ENCODE measurements at regions not wholly inside any gene's neighbourhood (a gene's known extent, or its start where the extent isn't known, plus 50 kb on each side); places are given as distances from the start of the nearest gene placed in this dataset.

DNA sequence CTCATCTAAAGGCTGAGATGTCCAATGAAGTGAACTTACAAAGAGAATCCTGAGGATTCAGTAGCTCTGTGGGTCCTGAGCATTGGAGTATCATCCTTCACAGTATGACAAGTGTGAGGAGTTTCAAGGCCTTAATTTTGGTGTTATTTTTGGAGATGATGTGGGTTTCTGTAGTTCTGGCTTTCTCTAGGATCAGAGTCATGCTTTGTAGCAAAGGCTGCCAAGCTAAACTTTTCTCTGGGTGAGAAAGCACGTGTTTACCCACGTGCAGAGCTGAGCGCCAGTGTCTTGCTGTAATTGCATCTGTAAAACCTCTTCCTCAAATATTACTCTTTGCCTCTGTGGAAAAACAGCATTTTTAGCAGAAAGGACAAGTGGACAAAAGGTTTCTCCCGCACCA lies 387.8 kb upstream of the LYPLAL1 start:
- Histone ChIP-seq H3K9me2 (ENCODE audit: insufficient read depth, low read length) (no peaks in the 10 kb centered on the region), H3K27ac (ENCODE audit: low read depth, low read length, poor library complexity, severe bottlenecking) (no peak overlapping the region), H3K9me3 (ENCODE audit: low read length) (no peaks in the 10 kb centered on the region), H2AFZ (ENCODE audit: low read length) (no peak overlapping the region), H3K4me2 (ENCODE audit: low read length) (no peak overlapping the region), H3K79me2 (ENCODE audit: insufficient read depth, low read depth, low read length) (no peaks in the 10 kb centered on the region), H3K36me3 (ENCODE audit: insufficient read depth, low read length) (no peaks in the 10 kb centered on the region), H4K20me1 (ENCODE audit: insufficient read depth, low read length) (no peaks in the 10 kb centered on the region), H3K4me3 (ENCODE audit: low read depth, low read length, poor library complexity, severe bottlenecking) (no peak overlapping the region), H3K4me1 (ENCODE audit: insufficient read depth, low read length, poor library complexity, severe bottlenecking) (no peaks in the 10 kb centered on the region)
- ChIA-PET CTCF (ENCODE audit: unreplicated experiment) (no interaction called here), POLR2A (no interaction called here)
- no peak for DNase-seq (ENCODE audit: low spot score)
- no TSS peak for BruUV-seq (replicated peaks)
- TF ChIP-seq EZH2phosphoT487 (IDR thresholded peaks at IDR 0.05; ENCODE audit: borderline replicate concordance, low read depth, low read length) = no peak
- TF ChIP-seq, protein P1, sequence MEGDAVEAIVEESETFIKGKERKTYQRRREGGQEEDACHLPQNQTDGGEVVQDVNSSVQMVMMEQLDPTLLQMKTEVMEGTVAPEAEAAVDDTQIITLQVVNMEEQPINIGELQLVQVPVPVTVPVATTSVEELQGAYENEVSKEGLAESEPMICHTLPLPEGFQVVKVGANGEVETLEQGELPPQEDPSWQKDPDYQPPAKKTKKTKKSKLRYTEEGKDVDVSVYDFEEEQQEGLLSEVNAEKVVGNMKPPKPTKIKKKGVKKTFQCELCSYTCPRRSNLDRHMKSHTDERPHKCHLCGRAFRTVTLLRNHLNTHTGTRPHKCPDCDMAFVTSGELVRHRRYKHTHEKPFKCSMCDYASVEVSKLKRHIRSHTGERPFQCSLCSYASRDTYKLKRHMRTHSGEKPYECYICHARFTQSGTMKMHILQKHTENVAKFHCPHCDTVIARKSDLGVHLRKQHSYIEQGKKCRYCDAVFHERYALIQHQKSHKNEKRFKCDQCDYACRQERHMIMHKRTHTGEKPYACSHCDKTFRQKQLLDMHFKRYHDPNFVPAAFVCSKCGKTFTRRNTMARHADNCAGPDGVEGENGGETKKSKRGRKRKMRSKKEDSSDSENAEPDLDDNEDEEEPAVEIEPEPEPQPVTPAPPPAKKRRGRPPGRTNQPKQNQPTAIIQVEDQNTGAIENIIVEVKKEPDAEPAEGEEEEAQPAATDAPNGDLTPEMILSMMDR (conservative IDR thresholded peaks at IDR 0.05; ENCODE audit: low read length) = no peak
- intact Hi-C loops (cut with micrococcal nuclease; ENCODE audit: unreplicated experiment) = no loop called here

GRCh38 chr1:218787826-218788225 lies 385.9 kb upstream of the LYPLAL1 start:
- H3K9me3 ChIP-seq (ENCODE audit: low read length) = no peaks in the 10 kb centered on the region
- BruUV-seq (replicated peaks) = no TSS peak
- DNase-seq (ENCODE audit: low spot score) = no peak
- no peaks in the 10 kb centered on the region for H3K9me2 ChIP-seq (ENCODE audit: insufficient read depth, low read length)
- H4K20me1 ChIP-seq (ENCODE audit: insufficient read depth, low read length) = no peaks in the 10 kb centered on the region
- intact Hi-C loops (cut with micrococcal nuclease; ENCODE audit: unreplicated experiment) = no loop called here
- POLR2A ChIA-PET = no interaction called here
- no peak overlapping the region for H2AFZ ChIP-seq (ENCODE audit: low read length)
- no peaks in the 10 kb centered on the region for H3K79me2 ChIP-seq (ENCODE audit: insufficient read depth, low read depth, low read length)
- H3K4me1 ChIP-seq (ENCODE audit: insufficient read depth, low read length, poor library complexity, severe bottlenecking) = no peaks in the 10 kb centered on the region
- H3K36me3 ChIP-seq (ENCODE audit: insufficient read depth, low read length) = no peaks in the 10 kb centered on the region
- H3K4me2 ChIP-seq (ENCODE audit: low read length) = no peak overlapping the region
- no peak overlapping the region for H3K27ac ChIP-seq (ENCODE audit: low read depth, low read length, poor library complexity, severe bottlenecking)
- H3K4me3 ChIP-seq (ENCODE audit: low read depth, low read length, poor library complexity, severe bottlenecking) = no peak overlapping the region
- CTCF ChIA-PET (ENCODE audit: unreplicated experiment) = no interaction called here
- TF ChIP-seq, protein P1 (conservative IDR thresholded peaks at IDR 0.05; ENCODE audit: low read length) = no peak
- TF ChIP-seq EZH2phosphoT487 (IDR thresholded peaks at IDR 0.05; ENCODE audit: borderline replicate concordance, low read depth, low read length) = no peak

DNA sequence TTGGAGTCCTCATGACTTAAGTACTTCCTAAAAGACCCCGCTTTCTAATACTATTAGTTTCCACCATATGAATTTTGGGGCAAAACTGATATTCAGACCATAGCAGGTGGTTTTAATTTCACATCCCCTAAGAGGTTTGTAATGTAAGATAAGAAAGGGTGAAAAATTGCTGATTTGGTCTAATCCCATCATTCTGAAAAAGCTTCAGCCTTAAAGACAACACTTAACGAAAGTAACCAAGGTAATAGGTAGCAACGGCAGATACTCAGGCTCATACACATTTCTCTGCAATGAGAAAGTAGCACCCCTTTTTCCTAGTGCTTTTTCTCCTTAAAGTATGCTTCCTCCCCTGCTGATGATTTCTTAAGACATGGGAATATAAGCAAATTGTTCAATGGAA lies 376.9 kb upstream of the LYPLAL1 start:
- no peak for DNase-seq (ENCODE audit: low spot score)
- ChIA-PET POLR2A (no interaction called here), CTCF (ENCODE audit: unreplicated experiment) (no interaction called here)
- no peaks in the 10 kb centered on the region for H3K9me2 ChIP-seq (ENCODE audit: insufficient read depth, low read length)
- no peaks in the 10 kb centered on the region for H3K9me3 ChIP-seq (ENCODE audit: low read length)
- H3K27ac ChIP-seq (ENCODE audit: low read depth, low read length, poor library complexity, severe bottlenecking) = no peak overlapping the region
- no peaks in the 10 kb centered on the region for H3K79me2 ChIP-seq (ENCODE audit: insufficient read depth, low read depth, low read length)
- H3K4me2 ChIP-seq (ENCODE audit: low read length) = no peak overlapping the region
- H3K4me1 ChIP-seq (ENCODE audit: insufficient read depth, low read length, poor library complexity, severe bottlenecking) = no peaks in the 10 kb centered on the region
- H3K36me3 ChIP-seq (ENCODE audit: insufficient read depth, low read length) = no peaks in the 10 kb centered on the region
- no peak overlapping the region for H2AFZ ChIP-seq (ENCODE audit: low read length)
- intact Hi-C loops (cut with micrococcal nuclease; ENCODE audit: unreplicated experiment) = no loop called here
- TF ChIP-seq, protein P1 (conservative IDR thresholded peaks at IDR 0.05; ENCODE audit: low read length) = no peak
- no peak for TF ChIP-seq EZH2phosphoT487 (IDR thresholded peaks at IDR 0.05; ENCODE audit: borderline replicate concordance, low read depth, low read length)
- no peaks in the 10 kb centered on the region for H4K20me1 ChIP-seq (ENCODE audit: insufficient read depth, low read length)
- H3K4me3 ChIP-seq (ENCODE audit: low read depth, low read length, poor library complexity, severe bottlenecking) = no peak overlapping the region
- no TSS peak for BruUV-seq (replicated peaks)

All from OCI-LY7 (cell line).